Upper lobe of left lung (tissue), 6 donors: ENCODE measurements at regions not wholly inside any gene's neighbourhood (a gene's known extent, or its start where the extent isn't known, plus 50 kb on each side); places are given as distances from the start of the nearest gene placed in this dataset.

Source experiments
- ATAC-seq, 2 donors: fragments of 200-7000 bp; cut with Tn5 transposase; one replicate each; pipeline ENCODE4 v1.9.1; 2022; ENCODE audit warnings: mild to moderate bottlenecking in 2 of 2, moderate library complexity in 2 of 2; ENCODE audit not compliant: low FRiP score in 2 of 2
- DNase-seq, 2 donors: peaks; one replicate each; pipeline ENCODE4 v3.0.0-alpha.2; 2019 to 2020
- H3K27ac ChIP-seq, 4 donors: fragments of 200-600 bp; sonication (generic); one replicate each; pipeline ENCODE4 v1.5.1; 2016 to 2019
- H3K27me3 ChIP-seq, 4 donors: fragments of 200-600 bp; sonication (generic); one replicate each; pipeline ENCODE4 v1.5.1; 2017 to 2019
- H3K36me3 ChIP-seq, 4 donors: fragments of 200-600 bp; sonication (generic); one replicate each; pipeline ENCODE4 v1.5.1; 2016 to 2019
- H3K4me1 ChIP-seq, 4 donors: fragments of 200-600 bp; sonication (generic); one replicate each; pipeline ENCODE4 v1.5.1; 2018 to 2019
- H3K4me3 ChIP-seq, 4 donors: fragments of 200-600 bp; sonication (generic); one replicate each; pipeline ENCODE4 v1.5.1; 2017 to 2019; ENCODE audit warnings: mild to moderate bottlenecking in 2 of 4, moderate library complexity in 1 of 4
- H3K9me3 ChIP-seq, 4 donors: fragments of 200-600 bp; sonication (generic); one replicate each; pipeline ENCODE4 v1.5.1; 2018 to 2019
- CTCF ChIP-seq, 6 experiments: fragments of 450-650 bp in 4 of 6; fragments of 200-600 bp in 2 of 6; sonication (generic) in 2 of 6; IDR thresholded peaks; one replicate each; pipeline ENCODE4 v1.5.1; 2016 to 2019; ENCODE audit warnings: antibody characterized with exemption in 6 of 6
- EP300 ChIP-seq, 4 donors: sonication (generic); formaldehyde crosslinking; IDR thresholded peaks; one replicate each; pipeline ENCODE4 v1.5.1; 2017; ENCODE audit warnings: antibody characterized with exemption in 4 of 4, control low read depth in 2 of 4
- POLR2A ChIP-seq, 4 donors: fragments of 450-650 bp; IDR thresholded peaks; one replicate each; pipeline ENCODE4 v1.5.1; 2016 to 2017; ENCODE audit warnings: antibody characterized with exemption in 4 of 4, mild to moderate bottlenecking in 2 of 4
- POLR2AphosphoS5 ChIP-seq, 2 donors: sonication (generic); formaldehyde crosslinking; IDR thresholded peaks; one replicate each; pipeline ENCODE4 v1.5.1; 2017; ENCODE audit warnings: antibody characterized with exemption in 2 of 2
- WGBS, 2 donors: methylation state at CpG; one replicate each; pipeline ENCODE4 v1.1.5; 2017 to 2018; 5-methylcytosine and 5-hydroxymethylcytosine counted together
- donor health status: DM: no; HTN: no; CAD: no; lungs with moderate emphysema.
- donor health status: DM: no; HTN: yes; CAD: no; lungs with severe emphysema.

- TF ChIP-seq POLR2AphosphoS5 (IDR thresholded peaks at IDR 0.05) = no peak
- TF ChIP-seq POLR2A (IDR thresholded peaks at IDR 0.05) = no peak
- no peak for TF ChIP-seq CTCF (IDR thresholded peaks at IDR 0.05)
- TF ChIP-seq EP300 (IDR thresholded peaks at IDR 0.05) = no peak
- WGBS, 2 donors = 56 to 94% methylated on average over 1 of the region's 1 CpG
- no peaks in the 10 kb centered on the region for H3K27me3 ChIP-seq
- DNase-seq (no peak), ATAC-seq (no peak)
- no peak overlapping the region for H3K4me3 ChIP-seq
- no peaks in the 10 kb centered on the region for H3K9me3 ChIP-seq
- no peak overlapping the region for H3K27ac ChIP-seq
- no peaks in the 10 kb centered on the region for H3K4me1 ChIP-seq
- no peaks in the 10 kb centered on the region for H3K36me3 ChIP-seq
Observed at GRCh38 chr12:65517656-65518210, 239.2 kb downstream of the MSRB3 start.

- Histone ChIP-seq H3K36me3 (no peaks in the 10 kb centered on the region), H3K27ac (no peak overlapping the region), H3K4me3 (no peak overlapping the region), H3K9me3 (no peaks in the 10 kb centered on the region), H3K4me1 (no peaks in the 10 kb centered on the region), H3K27me3 (no peaks in the 10 kb centered on the region)
- no peak for TF ChIP-seq EP300 (IDR thresholded peaks at IDR 0.05)
- TF ChIP-seq POLR2A (IDR thresholded peaks at IDR 0.05) = no peak
- TF ChIP-seq POLR2AphosphoS5 (IDR thresholded peaks at IDR 0.05) = no peak
- no peak for TF ChIP-seq CTCF (IDR thresholded peaks at IDR 0.05)
- ATAC-seq (no peak), DNase-seq (no peak)
Observed at GRCh38 chr12:65518771-65519170, 240.3 kb downstream of the MSRB3 start.

GRCh38 chr12:65520658-65521057 is 242.2 kb downstream of the MSRB3 start:
- H3K27ac ChIP-seq = no peak overlapping the region
- TF ChIP-seq EP300 (IDR thresholded peaks at IDR 0.05) = no peak
- no peak for TF ChIP-seq POLR2A (IDR thresholded peaks at IDR 0.05)
- no peak for TF ChIP-seq POLR2AphosphoS5 (IDR thresholded peaks at IDR 0.05)
- no peak for TF ChIP-seq CTCF (IDR thresholded peaks at IDR 0.05)
- no peaks in the 10 kb centered on the region for H3K9me3 ChIP-seq
- no peaks in the 10 kb centered on the region for H3K27me3 ChIP-seq
- WGBS, 2 donors = 82 to 92% methylated on average over 1 of the region's 1 CpG
- no peak for DNase-seq
- ATAC-seq = peak in 1 of 2 donors; percentile 48
- H3K36me3 ChIP-seq = no peaks in the 10 kb centered on the region
- H3K4me3 ChIP-seq = no peak overlapping the region
- no peaks in the 10 kb centered on the region for H3K4me1 ChIP-seq

GRCh38 chr12:65522956-65523860 is 244.7 kb downstream of the MSRB3 start:
- Histone ChIP-seq H3K4me3 (no peak overlapping the region), H3K4me1 (no peaks in the 10 kb centered on the region), H3K9me3 (no peaks in the 10 kb centered on the region), H3K27me3 (no peaks in the 10 kb centered on the region), H3K27ac (no peak overlapping the region), H3K36me3 (no peaks in the 10 kb centered on the region)
- DNase-seq (peak in 1 of 2 donors; percentile 19), ATAC-seq (no peak)
- WGBS, 2 donors = 87 to 88% methylated on average over 12 of the region's 12 CpGs
- no peak for TF ChIP-seq EP300 (IDR thresholded peaks at IDR 0.05)
- TF ChIP-seq CTCF (IDR thresholded peaks at IDR 0.05) = no peak

- no peak for ATAC-seq
- H3K27ac ChIP-seq = no peak overlapping the region
- WGBS, 2 donors = 71 to 77% methylated on average over 2 of the region's 2 CpGs
Observed at GRCh38 chr12:65524666-65525065, 246.2 kb downstream of the MSRB3 start.

More at GRCh38 chr12:65524666-65525065, 246.2 kb downstream of the MSRB3 start:
- no peaks in the 10 kb centered on the region for H3K4me1 ChIP-seq
- no peak for DNase-seq
- no peaks in the 10 kb centered on the region for H3K9me3 ChIP-seq
- no peaks in the 10 kb centered on the region for H3K27me3 ChIP-seq
- no peak overlapping the region for H3K4me3 ChIP-seq
- no peaks in the 10 kb centered on the region for H3K36me3 ChIP-seq
- no peak for TF ChIP-seq POLR2AphosphoS5 (IDR thresholded peaks at IDR 0.05)
- TF ChIP-seq POLR2A (IDR thresholded peaks at IDR 0.05) = no peak
- no peak for TF ChIP-seq CTCF (IDR thresholded peaks at IDR 0.05)
- no peak for TF ChIP-seq EP300 (IDR thresholded peaks at IDR 0.05)
